HL-60 (cell line): ENCODE measurements at regions not wholly inside any gene's neighbourhood (a gene's known extent, or its start where the extent isn't known, plus 50 kb on each side); places are given as distances from the start of the nearest gene placed in this dataset.

Experiments
- DNase-seq, 2 experiments: peaks; one replicate each; pipeline ENCODE4 v3.0.0-alpha.2; 2010 to 2020; ENCODE audit warnings: low read depth in 1 of 2, low spot score in 1 of 2
- H3K27ac ChIP-seq: fragments of 250-450 bp; sonication (Bioruptor Pico); replicated peaks from 2 replicates; pipeline ENCODE4 v1.5.1; 2020; ENCODE audit warnings: mild to moderate bottlenecking, moderate library complexity
- H3K27me3 ChIP-seq: fragments of 250-450 bp; sonication (Bioruptor Pico); 2 replicates; pipeline ENCODE4 v1.5.1; 2021; ENCODE audit warnings: mild to moderate bottlenecking, moderate library complexity; ENCODE audit not compliant: insufficient read depth, poor library complexity, severe bottlenecking
- H3K4me3 ChIP-seq: replicated peaks from 2 replicates; pipeline ENCODE4 v1.5.1; 2011; ENCODE audit warnings: mild to moderate bottlenecking, control low read depth, low read length; ENCODE audit not compliant: insufficient read depth
- GABPA ChIP-seq: IDR thresholded peaks from 2 replicates; pipeline ENCODE4 v1.6.1; 2012; ENCODE audit warnings: low read depth
- POLR2AphosphoS5 ChIP-seq: IDR thresholded peaks from 2 replicates; pipeline ENCODE4 v1.6.1; 2012; ENCODE audit warnings: low read depth
- SPI1 ChIP-seq: IDR thresholded peaks from 2 replicates; pipeline ENCODE4 v1.6.1; 2012; ENCODE audit warnings: low read depth, mild to moderate bottlenecking, borderline replicate concordance
- TF ChIP-seq, protein P1 (sequence below): IDR thresholded peaks from one replicate; pipeline ENCODE4 v1.5.1; 2011; ENCODE audit warnings: low read length, control low read depth, inconsistent platforms; ENCODE audit not compliant: insufficient read depth
- TF ChIP-seq, protein P2 (sequence below): IDR thresholded peaks from 2 replicates; pipeline ENCODE4 v1.6.1; 2012; ENCODE audit warnings: low read depth; ENCODE audit not compliant: insufficient replicate concordance

DNA sequence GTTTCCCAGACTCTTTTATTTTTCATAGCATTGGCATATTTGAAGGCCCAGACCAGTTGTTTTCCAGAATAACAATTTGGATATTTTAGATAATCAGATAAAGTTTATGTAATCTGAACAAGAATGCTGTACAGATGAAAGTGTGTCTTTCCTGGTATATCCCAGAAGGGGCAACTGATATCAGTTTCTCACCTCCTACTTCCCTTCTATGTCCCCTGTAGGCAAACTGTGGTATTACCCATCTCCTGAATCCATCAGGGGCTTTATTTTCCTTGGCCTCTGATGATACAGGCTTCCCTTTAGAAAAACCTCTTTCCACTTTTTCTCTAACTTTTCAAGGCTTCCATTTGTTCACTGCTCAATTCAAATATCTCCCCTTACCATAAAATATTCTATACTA lies 87.5 kb upstream of the RGS1 start:
- no peak overlapping the region for H3K27ac ChIP-seq
- no peak for DNase-seq
- no peaks in the 10 kb centered on the region for H3K27me3 ChIP-seq
- TF ChIP-seq POLR2AphosphoS5: no peak
- no peak for TF ChIP-seq GABPA
- no peak for TF ChIP-seq SPI1
- TF ChIP-seq, protein P1, sequence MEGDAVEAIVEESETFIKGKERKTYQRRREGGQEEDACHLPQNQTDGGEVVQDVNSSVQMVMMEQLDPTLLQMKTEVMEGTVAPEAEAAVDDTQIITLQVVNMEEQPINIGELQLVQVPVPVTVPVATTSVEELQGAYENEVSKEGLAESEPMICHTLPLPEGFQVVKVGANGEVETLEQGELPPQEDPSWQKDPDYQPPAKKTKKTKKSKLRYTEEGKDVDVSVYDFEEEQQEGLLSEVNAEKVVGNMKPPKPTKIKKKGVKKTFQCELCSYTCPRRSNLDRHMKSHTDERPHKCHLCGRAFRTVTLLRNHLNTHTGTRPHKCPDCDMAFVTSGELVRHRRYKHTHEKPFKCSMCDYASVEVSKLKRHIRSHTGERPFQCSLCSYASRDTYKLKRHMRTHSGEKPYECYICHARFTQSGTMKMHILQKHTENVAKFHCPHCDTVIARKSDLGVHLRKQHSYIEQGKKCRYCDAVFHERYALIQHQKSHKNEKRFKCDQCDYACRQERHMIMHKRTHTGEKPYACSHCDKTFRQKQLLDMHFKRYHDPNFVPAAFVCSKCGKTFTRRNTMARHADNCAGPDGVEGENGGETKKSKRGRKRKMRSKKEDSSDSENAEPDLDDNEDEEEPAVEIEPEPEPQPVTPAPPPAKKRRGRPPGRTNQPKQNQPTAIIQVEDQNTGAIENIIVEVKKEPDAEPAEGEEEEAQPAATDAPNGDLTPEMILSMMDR: no peak
- TF ChIP-seq, protein P2, sequence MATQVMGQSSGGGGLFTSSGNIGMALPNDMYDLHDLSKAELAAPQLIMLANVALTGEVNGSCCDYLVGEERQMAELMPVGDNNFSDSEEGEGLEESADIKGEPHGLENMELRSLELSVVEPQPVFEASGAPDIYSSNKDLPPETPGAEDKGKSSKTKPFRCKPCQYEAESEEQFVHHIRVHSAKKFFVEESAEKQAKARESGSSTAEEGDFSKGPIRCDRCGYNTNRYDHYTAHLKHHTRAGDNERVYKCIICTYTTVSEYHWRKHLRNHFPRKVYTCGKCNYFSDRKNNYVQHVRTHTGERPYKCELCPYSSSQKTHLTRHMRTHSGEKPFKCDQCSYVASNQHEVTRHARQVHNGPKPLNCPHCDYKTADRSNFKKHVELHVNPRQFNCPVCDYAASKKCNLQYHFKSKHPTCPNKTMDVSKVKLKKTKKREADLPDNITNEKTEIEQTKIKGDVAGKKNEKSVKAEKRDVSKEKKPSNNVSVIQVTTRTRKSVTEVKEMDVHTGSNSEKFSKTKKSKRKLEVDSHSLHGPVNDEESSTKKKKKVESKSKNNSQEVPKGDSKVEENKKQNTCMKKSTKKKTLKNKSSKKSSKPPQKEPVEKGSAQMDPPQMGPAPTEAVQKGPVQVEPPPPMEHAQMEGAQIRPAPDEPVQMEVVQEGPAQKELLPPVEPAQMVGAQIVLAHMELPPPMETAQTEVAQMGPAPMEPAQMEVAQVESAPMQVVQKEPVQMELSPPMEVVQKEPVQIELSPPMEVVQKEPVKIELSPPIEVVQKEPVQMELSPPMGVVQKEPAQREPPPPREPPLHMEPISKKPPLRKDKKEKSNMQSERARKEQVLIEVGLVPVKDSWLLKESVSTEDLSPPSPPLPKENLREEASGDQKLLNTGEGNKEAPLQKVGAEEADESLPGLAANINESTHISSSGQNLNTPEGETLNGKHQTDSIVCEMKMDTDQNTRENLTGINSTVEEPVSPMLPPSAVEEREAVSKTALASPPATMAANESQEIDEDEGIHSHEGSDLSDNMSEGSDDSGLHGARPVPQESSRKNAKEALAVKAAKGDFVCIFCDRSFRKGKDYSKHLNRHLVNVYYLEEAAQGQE: no peak
- no peak overlapping the region for H3K4me3 ChIP-seq

DNA sequence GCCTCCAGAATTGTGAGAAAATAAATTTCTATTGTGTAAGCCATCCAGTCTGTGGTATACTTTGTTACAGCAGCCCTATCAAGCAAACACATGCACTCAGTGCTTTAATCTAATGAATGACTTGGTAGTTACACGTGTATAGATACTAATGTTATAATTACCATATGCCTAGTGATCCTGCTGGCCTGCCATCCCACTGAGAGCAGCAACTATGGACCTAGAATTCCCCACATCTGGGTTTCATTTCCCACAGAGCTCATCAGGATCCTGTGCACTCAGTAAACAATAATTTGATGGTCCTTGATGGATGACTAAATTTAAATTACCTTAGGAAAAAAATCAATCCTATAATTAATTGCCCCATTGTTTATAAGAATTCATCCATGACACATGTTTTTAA lies 86.5 kb upstream of the RGS1 start:
- Histone ChIP-seq H3K27ac (no peak overlapping the region), H3K27me3 (no peaks in the 10 kb centered on the region), H3K4me3 (no peak overlapping the region)
- DNase-seq: no peak
- no peak for TF ChIP-seq GABPA
- TF ChIP-seq, protein P2: no peak

DNA sequence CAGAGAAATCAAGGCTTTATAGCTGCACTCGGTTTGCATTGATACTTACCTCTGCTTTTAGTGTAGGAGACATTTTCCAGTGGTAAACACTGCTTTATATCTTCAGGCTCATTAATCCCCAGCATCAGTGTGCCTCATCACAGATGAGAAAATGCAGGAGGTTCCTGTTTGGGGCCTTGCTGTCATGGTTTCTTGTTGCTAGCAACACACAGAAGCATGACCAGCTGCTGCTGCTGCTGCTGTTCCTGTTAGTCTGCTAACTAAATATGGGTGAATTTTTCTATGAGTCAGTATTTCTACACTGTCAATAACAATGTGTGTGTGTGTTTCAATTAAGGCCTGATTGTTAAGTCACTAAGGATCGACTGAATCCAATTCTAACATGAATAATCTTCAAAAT lies 85.8 kb upstream of the RGS1 start:
- Histone ChIP-seq H3K27me3 (no peaks in the 10 kb centered on the region), H3K4me3 (no peak overlapping the region), H3K27ac (no peak overlapping the region; the same call in 1 of the 2 replicates)
- peak in 1 of 2 experiments; percentile 43 for DNase-seq
- TF ChIP-seq, protein P1: no peak
- TF ChIP-seq GABPA (no peak), SPI1 (no peak), POLR2AphosphoS5 (no peak)
- TF ChIP-seq, protein P2: no peak
